Astrocyte of the cerebellum (primary cell): ENCODE measurements at regions not wholly inside any gene's neighbourhood (a gene's known extent, or its start where the extent isn't known, plus 50 kb on each side); places are given as distances from the start of the nearest gene placed in this dataset.

Source experiments
- DNase-seq: peaks from one replicate; pipeline ENCODE4 v3.0.0-alpha.2; 2011; ENCODE audit warnings: low read depth
- H3K4me3 ChIP-seq: 2 replicates; pipeline ENCODE4 v1.5.1; 2011; ENCODE audit warnings: mild to moderate bottlenecking, low read depth, low read length, moderate library complexity
- in situ Hi-C: cut with HindIII; loops from 2 replicates; pipeline ENCODE4 v1.10.0; 2017; ENCODE audit warnings: low sequenced_read_pairs
- TF ChIP-seq, protein P1 (sequence below): IDR thresholded peaks from 2 replicates; pipeline ENCODE4 v1.5.1; 2012; ENCODE audit warnings: low read length, low read depth, moderate library complexity, mild to moderate bottlenecking; ENCODE audit errors: missing control alignments

DNA sequence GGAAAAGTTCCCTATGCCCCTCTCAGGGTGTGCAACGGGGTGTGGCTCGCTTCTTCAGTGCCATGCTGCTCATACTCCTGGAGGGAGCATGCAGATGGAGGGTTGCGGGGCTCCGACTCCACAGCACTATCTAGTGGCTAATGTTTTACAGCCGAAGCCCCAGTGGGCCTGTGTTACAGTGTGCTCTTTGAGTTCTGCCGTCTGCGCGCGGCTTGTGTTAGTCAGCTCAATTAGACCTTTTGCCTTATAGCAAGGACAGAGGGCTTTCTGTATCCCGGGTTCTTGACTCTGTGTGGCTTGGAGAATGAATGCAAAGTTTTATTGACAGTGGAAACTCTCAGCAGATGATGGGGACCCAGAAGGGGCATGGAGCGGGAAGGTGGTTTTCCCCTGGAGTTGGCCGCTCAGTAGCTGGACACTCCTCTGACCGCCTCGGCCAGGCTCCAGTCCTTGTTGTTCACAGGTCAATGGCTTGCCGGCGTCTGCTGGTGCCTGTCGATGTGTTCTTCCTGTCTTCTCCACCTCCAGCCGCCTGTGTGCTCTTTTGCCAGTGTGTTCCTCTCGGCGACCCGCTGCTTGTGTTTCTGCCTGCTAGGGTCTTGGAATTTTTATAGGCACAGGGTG, 383.4 kb downstream of the LMO7 start:
- TF ChIP-seq, protein P1, sequence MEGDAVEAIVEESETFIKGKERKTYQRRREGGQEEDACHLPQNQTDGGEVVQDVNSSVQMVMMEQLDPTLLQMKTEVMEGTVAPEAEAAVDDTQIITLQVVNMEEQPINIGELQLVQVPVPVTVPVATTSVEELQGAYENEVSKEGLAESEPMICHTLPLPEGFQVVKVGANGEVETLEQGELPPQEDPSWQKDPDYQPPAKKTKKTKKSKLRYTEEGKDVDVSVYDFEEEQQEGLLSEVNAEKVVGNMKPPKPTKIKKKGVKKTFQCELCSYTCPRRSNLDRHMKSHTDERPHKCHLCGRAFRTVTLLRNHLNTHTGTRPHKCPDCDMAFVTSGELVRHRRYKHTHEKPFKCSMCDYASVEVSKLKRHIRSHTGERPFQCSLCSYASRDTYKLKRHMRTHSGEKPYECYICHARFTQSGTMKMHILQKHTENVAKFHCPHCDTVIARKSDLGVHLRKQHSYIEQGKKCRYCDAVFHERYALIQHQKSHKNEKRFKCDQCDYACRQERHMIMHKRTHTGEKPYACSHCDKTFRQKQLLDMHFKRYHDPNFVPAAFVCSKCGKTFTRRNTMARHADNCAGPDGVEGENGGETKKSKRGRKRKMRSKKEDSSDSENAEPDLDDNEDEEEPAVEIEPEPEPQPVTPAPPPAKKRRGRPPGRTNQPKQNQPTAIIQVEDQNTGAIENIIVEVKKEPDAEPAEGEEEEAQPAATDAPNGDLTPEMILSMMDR = peak; percentile 26
- no peak overlapping the region for H3K4me3 ChIP-seq
- DNase-seq = no peak
- in situ Hi-C loops = no loop called here

DNA sequence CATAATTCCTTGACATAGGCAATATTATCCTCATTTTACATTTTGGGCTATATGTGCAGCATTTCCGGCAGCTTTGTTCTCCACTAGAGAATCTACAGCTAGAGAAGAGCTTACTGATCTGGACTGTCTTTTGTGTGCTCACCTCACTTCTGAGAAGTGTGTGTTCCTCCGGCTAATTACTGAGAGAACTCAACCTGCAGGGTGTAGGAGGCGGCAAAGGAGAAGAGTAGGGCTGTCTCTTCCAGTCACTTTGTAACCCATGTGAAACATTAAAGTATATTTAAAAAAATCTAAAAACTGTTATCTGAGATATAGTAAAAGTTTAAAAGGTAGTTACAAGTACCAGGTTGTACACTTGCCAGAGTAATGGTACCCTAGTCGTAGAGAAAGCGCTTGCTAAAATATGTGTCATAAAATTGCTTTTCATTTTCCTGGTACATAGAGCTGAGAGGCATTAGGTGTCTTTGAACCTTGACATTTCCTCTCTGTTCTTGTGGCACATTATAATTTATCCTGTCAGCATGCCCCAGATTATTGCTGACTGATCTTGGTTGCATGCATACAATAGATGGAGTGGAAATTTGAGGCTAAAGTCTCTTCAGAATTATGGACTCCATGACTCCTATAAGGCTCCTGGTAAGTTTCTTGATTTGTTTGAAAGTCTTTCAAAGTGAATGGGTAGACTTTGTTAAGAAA, 381.9 kb downstream of the LMO7 start:
- TF ChIP-seq, protein P1 = no peak
- in situ Hi-C loops = no loop called here
- no peak for DNase-seq
- no peak overlapping the region for H3K4me3 ChIP-seq

DNA sequence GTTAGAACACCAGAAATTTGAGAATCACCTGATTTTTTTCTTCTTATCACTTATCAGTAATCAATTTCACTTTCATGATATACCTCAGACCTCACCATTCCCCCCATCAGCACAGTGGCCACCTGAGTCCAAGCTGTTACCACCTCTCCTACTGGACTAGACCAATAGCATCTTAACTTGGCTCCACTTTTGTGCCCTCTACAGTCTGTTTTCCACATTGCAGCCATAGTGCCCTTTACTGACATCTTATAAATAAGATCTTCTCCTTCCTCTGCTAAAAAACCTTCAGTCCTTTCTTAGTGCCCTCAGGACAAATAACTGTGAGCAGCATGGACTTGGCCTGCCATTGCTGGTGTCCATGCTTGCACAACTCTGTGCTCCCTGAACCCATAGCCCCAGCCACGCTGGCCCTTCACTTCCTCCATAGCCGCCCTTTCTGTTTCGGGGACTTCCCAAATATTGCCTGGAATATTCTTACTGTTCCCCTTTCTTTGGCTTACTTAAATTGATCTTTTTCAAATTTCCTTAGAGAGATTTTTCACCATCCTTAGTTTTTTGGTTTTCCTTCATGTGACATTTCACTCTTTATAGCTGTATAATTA, 380.8 kb downstream of the LMO7 start:
- no peak for DNase-seq
- no peak overlapping the region for H3K4me3 ChIP-seq
- in situ Hi-C loops = no loop called here
- TF ChIP-seq, protein P1 = peak; percentile 43

DNA sequence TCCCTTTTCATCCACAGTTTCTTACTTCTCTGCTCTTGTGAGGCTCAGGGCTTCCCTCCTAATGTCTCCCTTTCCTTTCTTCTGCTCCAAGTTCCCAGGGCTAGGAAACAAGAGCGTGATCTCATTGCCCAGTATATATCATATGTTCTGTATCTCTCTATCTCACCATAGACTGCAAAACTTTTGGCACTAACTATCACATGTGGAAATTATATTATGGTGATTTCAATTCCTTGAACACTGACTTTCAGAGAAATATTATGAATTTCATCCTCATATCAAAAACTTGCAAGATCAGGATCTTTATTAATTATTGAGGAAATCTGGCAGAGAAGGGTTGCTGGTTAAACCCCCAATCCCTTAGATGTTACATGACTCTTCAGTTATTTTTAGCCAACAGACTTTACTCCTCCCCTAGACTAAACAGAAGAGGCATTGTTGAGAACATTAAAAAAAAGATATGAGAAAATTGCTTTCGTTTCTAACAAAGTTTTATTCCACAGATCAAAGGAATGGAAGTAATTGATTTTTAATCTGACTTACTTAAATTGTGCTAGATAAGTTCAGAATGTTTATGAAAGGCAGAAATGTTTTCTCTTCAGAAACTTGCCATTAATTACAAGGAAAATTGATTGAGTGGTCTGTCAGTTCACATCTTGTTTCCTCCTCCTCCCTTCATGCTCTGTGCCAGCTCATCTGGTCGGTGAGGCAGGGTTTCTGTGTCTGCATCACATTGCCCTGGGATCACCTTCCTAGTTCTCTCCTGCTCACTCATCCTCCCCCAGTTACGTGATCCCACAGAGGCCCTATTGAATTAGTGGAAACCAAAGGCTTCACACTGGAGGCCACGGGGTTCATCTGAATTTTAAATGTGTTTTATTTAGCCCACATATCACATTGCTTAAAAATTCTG, 378.5 kb downstream of the LMO7 start:
- in situ Hi-C loops = no loop called here
- no peak overlapping the region for H3K4me3 ChIP-seq
- TF ChIP-seq, protein P1 = no peak
- DNase-seq = no peak

DNA sequence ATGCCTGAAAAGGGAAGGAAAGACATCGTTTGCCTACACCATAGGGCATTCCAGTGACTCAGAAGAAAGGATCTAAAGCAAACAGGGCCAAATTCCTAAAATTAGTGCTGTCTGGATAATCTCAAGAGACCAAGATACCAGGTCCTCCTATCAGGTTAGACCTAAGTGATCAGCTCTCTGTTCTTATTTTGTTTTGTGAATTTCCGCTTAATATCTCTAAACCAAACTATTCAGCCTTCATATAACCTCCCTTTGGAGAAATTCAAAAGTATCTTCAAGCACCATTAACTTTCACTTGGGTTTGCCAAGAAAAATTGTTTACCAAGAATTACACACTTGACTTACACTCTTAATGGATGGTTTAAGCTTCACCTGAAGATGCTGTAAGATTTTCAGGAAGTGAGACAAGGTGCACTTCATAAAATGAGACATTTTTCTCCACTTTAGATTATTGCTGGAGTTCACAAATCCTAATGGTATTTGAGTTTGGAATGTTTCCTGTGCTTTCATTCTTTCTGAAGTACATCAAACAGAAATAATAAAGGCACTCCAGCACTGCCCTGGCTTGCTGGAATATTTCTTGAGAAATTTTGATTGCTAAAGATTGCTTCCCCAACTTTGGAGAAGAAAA, 376.1 kb downstream of the LMO7 start:
- in situ Hi-C loops = no loop called here
- H3K4me3 ChIP-seq = no peak overlapping the region
- DNase-seq = no peak
- TF ChIP-seq, protein P1 = no peak
